ENCODE measurements at regions not wholly inside any gene's neighbourhood (a gene's known extent, or its start where the extent isn't known, plus 50 kb on each side); places are given as distances from the start of the nearest gene placed in this dataset.

DNA sequence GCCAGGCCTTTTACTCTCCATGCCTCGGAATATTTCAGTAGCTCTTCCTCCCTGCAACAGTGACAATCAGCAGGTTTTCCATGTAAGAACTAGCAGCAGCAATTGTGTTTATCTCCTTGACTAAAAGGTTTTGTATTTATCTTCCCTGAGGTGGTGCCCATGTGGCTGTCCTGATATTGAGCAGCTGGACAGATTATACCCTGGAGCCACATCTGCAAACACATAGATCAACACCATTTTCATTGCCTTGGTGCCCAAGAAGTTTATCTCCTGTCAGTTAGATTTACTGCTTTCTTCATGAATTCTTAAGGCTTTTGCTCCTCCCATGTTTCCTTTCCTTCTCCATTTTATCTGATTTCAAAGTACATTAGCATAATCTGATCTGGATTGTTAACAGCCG lies 378.4 kb downstream of the SPATA31D1 start:
- Histone ChIP-seq H3K36me3 (no peaks in the 10 kb centered on the region), H3K9me3 (no peaks in the 10 kb centered on the region), H3K27ac (no peak overlapping the region), H3K4me3 (no peak overlapping the region), H3K27me3 (no peaks in the 10 kb centered on the region), H3K4me1 (no peaks in the 10 kb centered on the region)
- intact Hi-C loops (cut with DNase I): no loop called here
- no peak for DNase-seq
- 59 to 83% methylated on average over 2 of the region's 2 CpGs for WGBS, 2 donors
- no peak for TF ChIP-seq POLR2A (IDR thresholded peaks at IDR 0.05)
- no peak for TF ChIP-seq POLR2AphosphoS5 (IDR thresholded peaks at IDR 0.05)
- no peak for TF ChIP-seq EP300 (IDR thresholded peaks at IDR 0.05)
- TF ChIP-seq, protein P1, sequence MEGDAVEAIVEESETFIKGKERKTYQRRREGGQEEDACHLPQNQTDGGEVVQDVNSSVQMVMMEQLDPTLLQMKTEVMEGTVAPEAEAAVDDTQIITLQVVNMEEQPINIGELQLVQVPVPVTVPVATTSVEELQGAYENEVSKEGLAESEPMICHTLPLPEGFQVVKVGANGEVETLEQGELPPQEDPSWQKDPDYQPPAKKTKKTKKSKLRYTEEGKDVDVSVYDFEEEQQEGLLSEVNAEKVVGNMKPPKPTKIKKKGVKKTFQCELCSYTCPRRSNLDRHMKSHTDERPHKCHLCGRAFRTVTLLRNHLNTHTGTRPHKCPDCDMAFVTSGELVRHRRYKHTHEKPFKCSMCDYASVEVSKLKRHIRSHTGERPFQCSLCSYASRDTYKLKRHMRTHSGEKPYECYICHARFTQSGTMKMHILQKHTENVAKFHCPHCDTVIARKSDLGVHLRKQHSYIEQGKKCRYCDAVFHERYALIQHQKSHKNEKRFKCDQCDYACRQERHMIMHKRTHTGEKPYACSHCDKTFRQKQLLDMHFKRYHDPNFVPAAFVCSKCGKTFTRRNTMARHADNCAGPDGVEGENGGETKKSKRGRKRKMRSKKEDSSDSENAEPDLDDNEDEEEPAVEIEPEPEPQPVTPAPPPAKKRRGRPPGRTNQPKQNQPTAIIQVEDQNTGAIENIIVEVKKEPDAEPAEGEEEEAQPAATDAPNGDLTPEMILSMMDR (IDR thresholded peaks at IDR 0.05): no peak

DNA sequence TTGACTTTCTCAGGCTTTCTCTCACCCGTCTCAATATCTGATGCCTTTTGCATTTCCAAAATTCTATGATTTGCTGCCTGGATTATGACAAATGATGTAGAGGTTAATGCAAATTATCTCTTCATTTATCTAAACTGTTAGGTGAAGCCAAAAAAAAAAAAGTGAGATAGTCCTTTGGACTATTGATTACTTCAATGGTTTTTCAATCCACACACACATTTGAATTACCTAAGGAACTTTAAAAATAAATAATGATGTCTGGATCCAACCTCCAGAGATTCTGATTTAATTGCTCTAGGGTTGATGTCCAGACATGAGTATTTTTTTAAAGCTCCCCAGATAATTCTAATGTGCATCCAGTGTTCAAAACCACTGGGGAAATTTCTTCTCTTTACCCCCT lies 379.4 kb downstream of the SPATA31D1 start:
- intact Hi-C loops (cut with DNase I): no loop called here
- Histone ChIP-seq H3K27me3 (no peaks in the 10 kb centered on the region), H3K9me3 (no peaks in the 10 kb centered on the region), H3K4me1 (no peaks in the 10 kb centered on the region), H3K27ac (no peak overlapping the region), H3K36me3 (no peaks in the 10 kb centered on the region), H3K4me3 (no peak overlapping the region)
- no peak for DNase-seq
- 95 to 96% methylated on average over 1 of the region's 1 CpG for WGBS, 2 donors
- TF ChIP-seq EP300 (IDR thresholded peaks at IDR 0.05): no peak
- TF ChIP-seq, protein P1 (IDR thresholded peaks at IDR 0.05): no peak
- TF ChIP-seq POLR2A (IDR thresholded peaks at IDR 0.05): no peak
- TF ChIP-seq POLR2AphosphoS5 (IDR thresholded peaks at IDR 0.05): no peak

DNA sequence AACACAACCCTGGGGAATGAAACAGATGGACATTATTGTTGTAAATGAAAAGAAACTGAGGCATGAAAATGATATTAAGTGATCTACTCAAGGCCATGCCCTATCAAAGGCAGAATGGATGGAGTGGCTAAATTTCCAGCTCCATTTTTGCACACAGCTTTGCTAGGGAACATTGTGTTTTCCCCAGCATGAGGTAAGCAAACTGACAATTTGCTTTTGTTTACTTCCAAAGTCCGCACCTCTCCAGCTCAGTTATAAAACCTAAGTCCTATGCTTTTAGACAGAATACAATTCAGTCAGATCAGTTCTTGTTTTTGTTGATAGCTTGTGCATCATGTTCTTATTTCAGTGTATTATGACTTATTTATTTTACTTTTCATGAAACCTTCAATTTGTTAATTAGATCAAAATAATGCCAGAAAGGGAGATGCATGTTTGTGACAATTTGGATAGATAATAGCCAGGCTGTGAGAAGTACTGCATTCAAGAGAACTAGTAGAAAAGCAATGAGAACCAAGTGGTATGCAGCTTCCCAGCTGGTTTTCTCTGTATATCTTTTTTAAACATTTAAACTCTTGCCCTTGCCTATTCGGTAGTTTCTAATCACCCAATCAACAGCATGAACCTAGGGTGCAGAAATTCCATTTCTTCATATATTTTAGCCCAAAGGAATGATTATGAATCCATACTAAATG lies 380.8 kb downstream of the SPATA31D1 start:
- Histone ChIP-seq H3K27me3 (no peaks in the 10 kb centered on the region), H3K4me1 (no peaks in the 10 kb centered on the region), H3K9me3 (no peaks in the 10 kb centered on the region), H3K27ac (no peak overlapping the region), H3K36me3 (no peaks in the 10 kb centered on the region), H3K4me3 (no peak overlapping the region)
- WGBS, 2 donors: 27 to 65% methylated on average over 2 of the region's 2 CpGs
- intact Hi-C loops (cut with DNase I): no loop called here
- TF ChIP-seq POLR2AphosphoS5 (IDR thresholded peaks at IDR 0.05): no peak
- no peak for TF ChIP-seq EP300 (IDR thresholded peaks at IDR 0.05)
- no peak for TF ChIP-seq POLR2A (IDR thresholded peaks at IDR 0.05)
- TF ChIP-seq, protein P1 (IDR thresholded peaks at IDR 0.05): no peak
- DNase-seq: no peak

DNA sequence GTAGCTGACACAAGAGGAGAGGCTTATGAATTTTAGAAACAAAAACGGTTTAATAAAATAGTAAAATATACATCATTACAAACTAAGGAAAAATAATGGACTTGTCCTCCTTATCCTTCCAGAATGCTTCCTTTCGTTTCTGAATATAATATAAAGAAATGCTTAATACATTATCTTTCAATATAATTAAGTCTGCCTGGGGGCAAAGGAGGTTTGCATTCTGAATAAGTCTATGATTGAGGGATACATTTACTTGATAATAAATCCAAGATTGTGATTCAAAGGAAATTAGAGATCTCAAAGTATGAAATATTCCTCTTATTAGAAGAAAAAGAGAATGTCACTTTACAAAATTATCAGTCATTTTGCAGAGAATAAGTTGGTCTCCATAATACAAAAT lies 386.5 kb downstream of the SPATA31D1 start:
- no peak for DNase-seq
- TF ChIP-seq EP300 (IDR thresholded peaks at IDR 0.05) (no peak), POLR2AphosphoS5 (IDR thresholded peaks at IDR 0.05) (no peak), POLR2A (IDR thresholded peaks at IDR 0.05) (no peak)
- TF ChIP-seq, protein P1 (IDR thresholded peaks at IDR 0.05): no peak
- Histone ChIP-seq H3K4me3 (no peak overlapping the region), H3K4me1 (no peaks in the 10 kb centered on the region), H3K27ac (no peak overlapping the region), H3K9me3 (no peaks in the 10 kb centered on the region), H3K36me3 (no peaks in the 10 kb centered on the region), H3K27me3 (no peaks in the 10 kb centered on the region)
- intact Hi-C loops (cut with DNase I): no loop called here
- 83 to 88% methylated on average over 2 of the region's 2 CpGs for WGBS, 2 donors
